ENCODE measurements at regions not wholly inside any gene's neighbourhood (a gene's known extent, or its start where the extent isn't known, plus 50 kb on each side); places are given as distances from the start of the nearest gene placed in this dataset.

DNA sequence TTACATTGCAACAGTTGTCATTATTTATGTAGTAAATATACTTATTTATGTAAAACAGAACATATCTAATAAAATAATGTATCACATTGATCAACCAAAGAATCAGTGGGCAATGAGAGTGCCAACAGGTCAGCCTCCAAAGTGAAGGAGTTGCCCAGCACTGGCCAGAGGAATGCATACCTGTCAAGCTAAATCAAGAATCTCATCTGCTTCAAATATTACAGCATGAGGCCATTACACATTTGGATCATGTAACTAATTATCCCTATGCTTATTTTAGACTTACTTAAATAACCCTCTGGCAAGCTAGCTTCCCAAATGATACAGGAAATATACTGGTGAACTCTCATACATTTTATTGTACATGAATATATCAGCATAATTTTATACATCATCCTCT, 1211.7 kb upstream of the ACVR2A start:
- ATAC-seq: no peak

DNA sequence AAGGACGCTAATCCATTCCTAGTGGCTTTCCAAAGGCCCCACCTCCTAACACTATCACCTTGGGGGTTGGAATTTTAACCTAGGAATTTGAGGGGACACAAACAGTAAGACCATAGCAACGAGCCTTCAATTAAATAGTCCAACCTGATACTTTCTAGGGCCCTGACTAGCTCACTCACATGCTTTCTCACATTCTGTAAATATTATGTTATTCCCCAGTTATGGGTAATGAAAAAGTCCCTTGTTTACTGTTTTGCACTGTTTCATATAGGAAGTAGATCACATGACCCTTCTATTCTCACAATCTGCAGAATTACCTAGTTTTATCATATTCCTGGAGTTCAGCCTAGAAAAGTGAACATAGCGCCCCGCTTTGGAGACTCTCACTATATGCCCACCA, 1212.1 kb upstream of the ACVR2A start:
- ATAC-seq: no peak

DNA sequence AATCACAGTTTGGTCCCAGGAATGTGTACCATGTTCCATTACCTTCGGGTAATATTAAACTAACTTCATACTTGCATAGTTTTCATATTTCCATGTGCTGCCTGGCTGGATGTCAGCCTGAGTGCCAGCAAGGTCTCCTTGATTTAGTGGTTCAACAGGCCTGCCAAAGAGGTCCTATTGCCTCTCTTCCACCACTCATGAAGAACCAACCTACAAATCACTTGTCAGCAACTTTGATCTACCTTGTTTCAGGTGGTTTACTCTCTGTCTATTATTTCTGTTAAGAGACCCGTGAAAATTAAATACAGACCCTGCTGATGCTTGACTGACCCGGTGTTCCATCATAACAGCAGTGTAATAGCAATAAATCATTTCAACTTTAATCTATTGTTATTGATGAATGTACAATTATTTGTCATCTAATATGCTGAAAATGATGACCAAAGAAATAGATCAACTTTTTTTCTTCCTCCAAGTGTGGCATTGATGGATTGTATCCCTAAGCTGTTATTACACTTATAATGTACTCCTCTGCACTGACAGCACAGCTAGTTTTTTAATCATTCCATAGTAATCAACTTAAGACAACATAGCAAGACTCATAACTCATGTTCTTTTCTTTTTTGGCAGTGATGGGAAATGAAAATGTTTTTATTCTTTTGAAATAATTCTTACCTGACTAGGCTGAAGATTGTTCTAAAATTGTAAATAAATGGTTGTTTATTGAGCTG, 1220.2 kb upstream of the ACVR2A start:
- ATAC-seq: no peak

DNA sequence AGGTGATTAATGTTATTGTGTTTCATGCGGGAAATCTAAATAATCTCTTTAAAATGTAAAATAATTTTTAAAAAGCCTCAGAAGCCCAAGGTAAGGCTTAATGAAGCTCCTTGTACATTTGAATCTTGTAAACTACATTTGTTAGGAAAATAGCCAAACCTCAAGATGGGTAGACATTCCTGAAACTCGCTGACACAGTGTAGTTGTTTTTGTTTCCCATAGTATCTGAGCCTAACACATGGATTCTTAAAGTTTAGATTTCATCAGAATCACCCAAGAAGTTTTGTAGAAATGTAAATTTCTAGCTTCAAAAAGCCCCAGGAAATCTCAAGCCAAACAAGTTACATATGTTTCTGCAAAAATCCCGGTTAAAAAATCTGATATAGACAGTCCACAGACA, 1221.1 kb upstream of the ACVR2A start:
- no peak for ATAC-seq

DNA sequence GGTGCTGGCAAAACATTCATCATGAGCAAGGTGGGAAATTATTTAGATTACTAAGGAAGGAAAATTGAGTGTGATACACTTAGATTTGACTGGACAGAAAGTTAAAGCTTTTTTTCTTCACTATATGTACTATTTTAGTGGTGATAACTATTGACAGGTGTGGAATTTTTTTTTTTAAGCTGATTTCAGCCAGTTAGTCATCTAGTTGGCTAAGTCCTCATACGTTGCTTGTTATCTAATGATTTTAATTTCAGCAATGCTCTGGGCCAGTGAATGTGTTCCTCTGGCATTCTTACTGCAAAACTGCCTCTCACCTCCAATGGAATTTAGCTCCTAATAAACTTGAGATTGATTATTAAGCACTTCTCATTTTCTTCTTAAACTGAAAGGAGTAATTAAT, 1223.2 kb upstream of the ACVR2A start:
- ATAC-seq: no peak

DNA sequence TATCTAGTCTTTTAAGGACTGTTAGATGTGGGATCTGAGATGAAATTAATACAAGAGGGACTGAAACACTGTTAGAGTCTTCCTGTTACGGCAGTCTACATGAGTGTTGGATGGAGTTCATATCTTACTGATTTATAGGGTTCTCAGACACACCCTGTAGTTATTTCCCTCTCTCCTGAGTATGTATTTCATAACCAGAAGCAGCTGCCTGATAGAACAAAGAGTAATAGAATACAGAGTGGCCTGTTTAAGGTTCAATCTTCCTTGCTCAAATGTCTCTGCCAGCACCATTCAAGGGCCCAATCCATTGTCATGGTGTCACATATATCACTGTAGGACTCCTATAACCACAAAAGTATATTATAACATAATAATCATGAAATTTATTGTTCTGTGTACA, 1229.1 kb upstream of the ACVR2A start:
- no peak for ATAC-seq

GRCh38 chr2:146608490-146608889, 1236.3 kb upstream of the ACVR2A start:
- ATAC-seq: no peak

DNA sequence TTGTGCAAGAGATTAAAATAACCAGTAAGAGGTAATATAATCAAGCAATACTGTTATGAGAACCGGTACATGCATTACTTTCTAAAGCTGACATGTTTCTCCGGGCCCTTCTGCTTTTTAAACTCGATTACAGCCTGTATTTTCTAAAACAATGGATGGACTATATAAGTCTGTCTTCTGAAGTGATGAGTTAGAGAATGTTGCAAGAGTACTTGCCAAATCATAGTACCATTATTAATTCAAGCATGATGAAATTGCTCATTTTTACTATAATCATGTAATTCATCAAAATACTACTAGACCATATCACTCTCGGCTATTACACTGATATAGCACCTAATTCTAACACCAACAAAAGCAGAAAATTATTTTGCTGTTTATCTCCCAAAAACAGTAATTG, 1240.3 kb upstream of the ACVR2A start:
- no peak for ATAC-seq

- ATAC-seq: no peak
Observed at GRCh38 chr2:146602856-146603255, 1242.0 kb upstream of the ACVR2A start.

DNA sequence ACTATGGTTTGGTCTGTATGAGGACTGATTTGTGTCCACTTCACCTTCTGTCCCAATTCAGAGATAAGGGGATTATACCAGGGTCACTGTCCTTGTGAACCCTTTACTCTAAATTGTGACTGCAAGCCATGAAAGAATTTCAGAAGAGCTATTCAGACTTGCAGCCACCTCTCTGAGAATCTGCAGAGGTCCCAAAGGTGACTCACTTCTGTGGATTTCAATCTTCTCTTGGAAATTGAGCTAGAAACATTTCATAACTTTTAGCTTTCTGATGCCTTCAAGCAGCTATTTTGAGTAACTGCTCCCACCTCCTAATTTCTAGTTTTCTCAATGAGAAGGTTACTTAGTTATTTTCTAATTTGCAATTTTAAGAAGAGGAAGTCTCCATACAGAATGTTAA, 1242.4 kb upstream of the ACVR2A start:
- ATAC-seq: no peak

DNA sequence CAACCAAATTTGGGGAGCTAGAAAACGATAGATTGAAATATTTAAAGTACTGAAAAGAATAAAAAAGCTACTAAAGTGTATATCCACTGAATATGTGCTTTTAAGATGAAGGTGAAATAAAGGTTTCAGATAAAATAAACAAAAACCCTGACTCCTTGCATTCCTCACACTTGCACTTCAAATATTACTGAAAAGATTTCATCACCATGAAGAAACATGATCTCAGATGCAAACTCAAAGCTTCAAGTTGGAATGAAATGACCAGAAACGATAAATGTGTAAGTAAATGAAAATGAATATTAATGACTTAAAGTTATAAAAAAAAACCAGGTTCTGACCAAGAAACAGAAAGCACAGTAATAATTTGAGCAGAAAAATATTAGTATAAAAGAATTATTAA, 1246.0 kb upstream of the ACVR2A start:
- no peak for ATAC-seq

DNA sequence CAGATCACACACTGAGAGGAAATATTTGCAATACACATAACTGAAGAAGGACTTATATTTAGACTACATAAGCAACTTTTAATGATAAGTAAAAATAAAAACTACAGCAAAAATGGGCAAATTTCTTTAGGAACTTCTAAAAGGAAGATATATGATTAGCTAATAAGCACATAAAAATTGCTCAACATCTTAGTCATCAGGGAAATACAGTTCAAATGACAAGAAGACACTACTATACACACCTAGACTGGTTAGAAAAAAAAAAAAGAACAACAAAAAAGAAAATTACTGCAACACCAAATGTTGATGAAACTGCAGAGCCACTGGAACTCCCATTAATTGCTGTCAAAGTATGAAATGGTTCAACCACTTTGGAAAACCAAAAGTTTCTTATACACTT, 1247.5 kb upstream of the ACVR2A start:
- ATAC-seq: no peak

DNA sequence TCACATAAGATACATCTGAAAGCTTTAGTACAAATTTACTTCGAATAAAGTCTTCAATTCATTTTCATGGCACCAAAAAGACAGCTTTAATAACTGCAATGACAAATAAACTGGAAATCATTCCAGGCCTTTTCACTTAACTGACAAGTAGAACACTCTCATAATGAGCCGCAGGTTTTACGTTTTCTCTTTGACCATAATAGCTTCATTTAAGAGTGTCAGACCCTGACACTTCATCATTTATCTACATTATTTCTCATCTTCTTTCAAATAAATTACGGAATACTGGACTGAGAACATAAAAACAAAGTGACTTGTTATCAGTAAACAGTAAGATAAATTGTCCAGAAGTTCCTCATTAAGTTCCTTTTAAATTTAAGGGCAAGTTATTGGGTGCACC, 1252.9 kb upstream of the ACVR2A start:
- ATAC-seq: no peak

DNA sequence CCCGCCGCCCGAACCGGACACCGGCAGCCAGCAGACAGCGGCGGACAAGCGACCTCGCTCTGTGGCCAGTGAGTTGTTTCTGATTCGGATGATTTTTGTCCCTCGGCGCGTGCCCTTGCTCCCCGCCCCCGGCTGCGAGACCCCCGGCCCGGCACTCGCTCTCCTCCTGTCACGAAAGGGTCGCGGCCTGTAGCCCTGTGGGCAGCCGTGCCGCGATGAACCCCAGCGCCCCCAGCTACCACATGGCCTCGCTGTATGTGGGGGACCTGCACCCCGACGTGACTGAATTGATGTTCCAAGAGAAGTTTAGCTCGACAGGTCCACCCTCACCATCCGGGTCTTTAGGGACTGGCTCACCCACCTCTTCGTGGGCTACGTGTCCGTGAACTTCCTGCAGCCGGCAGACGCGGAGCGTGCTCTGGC, 1257.5 kb upstream of the ACVR2A start:
- no peak for ATAC-seq

DNA sequence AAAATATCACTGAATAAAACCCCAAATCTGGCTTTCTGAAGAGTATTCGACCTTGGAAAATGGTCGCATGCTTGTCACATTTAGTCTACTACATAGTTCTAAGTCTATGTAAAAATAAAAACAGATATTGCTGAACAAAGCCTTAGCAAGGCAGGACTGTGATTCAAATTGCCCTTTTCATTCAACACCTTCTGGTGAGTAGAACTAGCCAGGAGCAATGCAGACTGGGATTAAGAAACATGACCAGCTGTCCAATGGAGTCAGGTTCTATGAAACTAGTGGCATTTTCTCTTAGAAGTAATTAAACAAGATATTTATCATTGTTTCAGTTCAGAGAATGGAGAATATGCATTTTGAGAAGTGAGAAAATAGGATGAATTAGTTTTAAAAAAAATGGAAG, 1260.5 kb upstream of the ACVR2A start:
- no peak for ATAC-seq

DNA sequence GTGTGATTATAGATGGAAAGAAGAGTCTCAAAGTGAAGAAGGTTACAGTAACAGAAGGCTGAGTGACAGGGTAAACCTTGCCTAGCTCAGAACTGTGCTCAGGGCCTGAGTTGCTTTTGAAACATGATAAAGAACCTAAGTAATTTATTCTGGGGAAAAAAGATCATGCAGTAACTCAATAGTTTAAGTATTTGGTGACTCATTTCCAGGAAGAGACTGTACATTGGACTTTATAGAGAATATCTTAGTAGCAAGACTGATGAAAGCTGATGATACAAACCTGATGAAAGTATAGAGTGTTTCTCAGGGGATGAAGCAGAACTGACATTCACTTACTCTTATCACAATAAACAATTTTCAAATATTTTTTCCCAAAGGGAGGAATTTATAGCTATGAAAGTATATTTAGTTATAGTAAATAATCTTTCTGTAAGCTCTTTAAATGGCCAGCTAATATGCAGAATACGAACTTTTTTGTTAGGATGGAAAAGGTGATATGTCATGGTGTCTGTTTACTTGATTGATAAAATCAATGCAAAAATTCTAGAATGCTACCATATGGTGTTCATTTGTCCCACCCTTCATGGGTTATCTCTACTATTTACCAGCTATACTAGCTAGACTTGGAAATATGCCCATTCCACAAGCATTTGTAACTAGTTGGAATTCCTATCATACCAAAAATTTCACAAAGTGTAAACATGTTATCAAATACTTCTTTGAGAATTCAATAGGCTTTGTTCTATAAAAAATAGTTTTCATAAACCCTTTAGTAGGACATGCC, 1265.5 kb upstream of the ACVR2A start:
- no peak for ATAC-seq

DNA sequence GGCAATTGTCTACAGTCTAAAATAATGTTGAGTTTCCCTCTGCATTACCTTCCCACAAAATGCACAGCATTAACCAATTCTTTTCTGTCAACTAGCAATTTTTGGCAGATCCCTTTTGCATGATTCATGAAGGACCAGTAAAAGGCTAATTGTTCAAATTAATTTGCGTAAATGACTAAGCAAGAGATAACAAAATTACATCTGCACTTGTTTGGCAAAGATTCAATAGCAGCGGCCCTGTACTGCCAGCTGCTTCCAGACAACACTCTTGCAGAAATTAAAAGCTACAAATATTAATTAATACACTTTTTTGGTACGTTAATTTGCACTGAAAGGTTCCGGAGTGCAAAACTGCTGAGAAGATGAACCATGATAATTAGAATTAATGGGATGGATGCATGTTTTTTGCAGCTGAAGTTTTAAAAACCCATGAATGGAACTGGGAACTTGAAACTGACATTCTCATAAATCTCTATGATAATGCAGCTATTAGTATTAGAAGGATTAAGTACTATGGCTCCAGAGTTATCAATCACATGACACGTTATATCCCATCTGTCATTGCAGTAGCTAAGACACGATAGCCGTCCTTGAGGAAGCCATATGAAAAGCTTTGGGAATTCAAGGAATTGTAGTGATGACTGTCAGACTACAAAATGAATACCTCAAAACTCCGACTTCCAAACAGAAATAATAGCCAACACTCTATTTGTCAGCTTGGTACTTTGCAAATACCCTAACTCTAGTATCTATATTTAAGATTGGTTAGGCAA, 1268.3 kb upstream of the ACVR2A start:
- no peak for ATAC-seq

DNA sequence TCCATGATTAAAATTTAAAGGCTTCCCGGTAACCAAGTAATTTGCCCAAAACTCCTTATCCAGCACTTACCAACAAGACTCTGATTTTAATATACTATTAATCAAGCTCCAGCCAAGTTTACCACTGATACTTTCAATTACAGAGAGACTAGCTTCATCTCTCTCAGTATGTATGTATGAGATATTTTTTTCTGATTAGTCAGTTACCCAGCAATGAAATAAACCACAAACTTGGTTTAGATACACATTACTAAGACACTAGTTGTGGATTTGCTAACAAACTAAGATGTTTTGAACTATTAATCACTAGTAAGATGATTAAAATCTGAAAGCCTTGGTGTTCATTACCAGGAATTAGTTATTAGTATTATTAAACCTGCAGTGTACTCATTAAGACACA, 1272.2 kb upstream of the ACVR2A start:
- no peak for ATAC-seq

DNA sequence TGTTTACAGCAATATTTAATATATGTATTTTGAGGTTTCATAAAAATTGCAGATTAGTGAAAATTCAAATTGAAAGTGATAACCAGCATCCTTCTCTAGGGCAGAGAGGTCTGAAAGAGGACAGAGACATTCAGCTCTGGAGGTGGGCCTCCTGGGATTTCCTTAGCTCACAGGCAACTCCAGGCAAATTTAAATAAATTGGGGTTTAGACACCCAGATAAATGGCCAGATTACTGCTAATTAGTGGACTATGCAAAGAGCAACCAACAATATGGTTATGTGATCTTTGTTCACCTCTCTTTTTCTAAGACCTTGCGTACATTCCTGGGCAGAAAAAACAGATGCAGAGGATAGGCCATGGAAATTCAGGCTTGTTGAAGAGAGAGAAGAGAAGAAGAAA, 1282.8 kb upstream of the ACVR2A start:
- ATAC-seq: no peak

GRCh38 chr2:146547236-146547635, 1297.6 kb upstream of the ACVR2A start:
- ATAC-seq: no peak

DNA sequence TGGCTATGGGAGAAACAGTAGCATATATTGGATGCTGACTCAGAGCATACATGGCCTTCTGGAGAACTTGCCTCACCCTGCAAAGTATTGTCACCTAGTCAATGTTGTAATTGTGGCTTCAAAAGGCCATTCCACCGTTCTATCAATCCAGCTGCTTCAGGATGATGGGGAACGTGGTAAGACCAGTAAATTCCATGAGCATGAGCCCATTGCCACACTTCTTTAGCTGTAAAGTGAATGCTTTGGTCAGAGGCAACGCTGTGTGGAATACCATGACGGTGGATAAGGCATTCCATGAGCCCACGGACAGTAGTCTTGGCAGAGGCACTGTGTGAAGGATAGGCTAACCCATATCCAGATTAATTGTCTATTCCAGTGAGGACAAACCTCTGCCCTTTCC, 1300.1 kb upstream of the ACVR2A start:
- ATAC-seq: no peak

DNA sequence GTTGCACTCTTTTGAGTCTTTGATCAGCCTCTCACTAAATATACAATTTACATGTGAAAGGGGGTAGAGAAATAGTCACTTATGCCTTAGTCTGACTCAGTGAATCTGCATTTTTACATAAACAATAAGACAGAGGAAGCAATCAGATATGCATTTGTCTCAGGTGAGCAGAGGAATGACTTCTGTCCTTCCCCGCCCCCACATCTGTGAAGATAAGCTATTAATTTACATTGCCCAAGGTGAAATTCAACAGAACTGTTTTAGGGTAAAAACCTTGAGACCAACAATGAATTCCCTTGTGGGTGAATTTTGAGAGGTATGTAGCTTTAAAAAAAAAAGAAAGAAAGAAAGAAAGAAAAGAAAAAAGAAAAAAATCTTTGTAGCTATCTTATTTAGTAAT, 1302.9 kb upstream of the ACVR2A start:
- ATAC-seq: no peak

DNA sequence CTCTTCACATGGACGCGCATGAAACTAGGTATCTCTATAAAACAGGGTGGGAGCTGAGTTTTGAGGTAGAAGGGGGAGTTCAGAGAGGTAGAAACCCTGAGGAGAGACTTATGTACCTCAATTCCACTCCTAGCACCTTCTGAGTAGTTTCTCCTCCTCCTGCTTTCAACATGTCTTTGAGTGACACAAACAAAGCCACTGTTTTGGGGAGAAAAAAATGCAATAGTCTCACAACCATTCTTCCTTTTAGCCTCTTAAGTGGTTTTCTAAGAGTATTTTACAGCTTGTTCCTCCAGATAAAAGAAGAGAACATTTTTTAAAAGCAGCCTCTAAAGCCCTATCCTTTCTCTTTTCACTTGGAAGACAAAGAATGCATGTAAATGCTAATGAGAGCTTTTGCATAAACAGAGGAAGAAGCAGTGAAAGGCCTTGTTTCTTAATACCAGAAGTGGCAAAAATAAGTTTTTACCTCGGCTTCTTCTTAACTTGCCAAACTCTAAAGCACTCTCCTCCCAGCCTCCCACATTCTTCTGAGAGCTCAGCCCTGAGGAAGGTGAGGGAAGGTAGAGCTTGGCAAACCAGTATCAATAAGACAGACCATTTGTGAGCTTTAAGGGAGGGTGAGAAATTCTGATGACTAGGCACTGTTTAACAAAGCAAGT, 1304.4 kb upstream of the ACVR2A start:
- no peak for ATAC-seq
